HepG2 (cell line): ENCODE measurements at regions not wholly inside any gene's neighbourhood (a gene's known extent, or its start where the extent isn't known, plus 50 kb on each side); places are given as distances from the start of the nearest gene placed in this dataset.

Experiments used
- EP300 ChIP-seq, 3 experiments: sonication (generic) in 1 of 3; formaldehyde crosslinking in 1 of 3; IDR thresholded peaks; 2 replicates each; pipeline versions ENCODE4 v1.5.1 to v1.6.1; 2011 to 2020; ENCODE audit warnings: low read depth in 2 of 3, low read length in 2 of 3, borderline replicate concordance in 1 of 3, improper control_type of control experiment in 1 of 3, mild to moderate bottlenecking in 1 of 3, missing genetic modification reagents in 1 of 3, moderate library complexity in 1 of 3
- EZH2 ChIP-seq: conservative IDR thresholded peaks from 2 replicates; pipeline ENCODE4 v1.6.1; 2012; ENCODE audit warnings: mild to moderate bottlenecking, low read depth, low read length, moderate library complexity
- HCFC1 ChIP-seq: fragments of 150-350 bp; IDR thresholded peaks from 2 replicates; pipeline ENCODE4 v1.6.1; 2014; ENCODE audit warnings: low read depth, low read length
- PPARG ChIP-seq: conservative IDR thresholded peaks from 2 replicates; pipeline ENCODE4 v1.6.1; 2016; ENCODE audit warnings: missing biosample characterization, missing genetic modification reagents
- SRSF4 ChIP-seq: fragments of 200-400 bp; formaldehyde crosslinking; IDR thresholded peaks from one replicate; pipeline ENCODE4 v1.6.1; 2018; ENCODE audit warnings: mild to moderate bottlenecking, low read depth, low read length, moderate library complexity; ENCODE audit not compliant: poor library complexity, severe bottlenecking
- ZNF207 ChIP-seq: fragments of 450-650 bp; IDR thresholded peaks from 2 replicates; pipeline ENCODE4 v1.6.1; 2016; ENCODE audit warnings: antibody characterized with exemption, borderline replicate concordance
- ZNF572 ChIP-seq: sonication (generic); formaldehyde crosslinking; IDR thresholded peaks from 2 replicates; pipeline ENCODE4 v1.5.1; 2020; ENCODE audit warnings: mild to moderate bottlenecking, missing genetic modification reagents
- ZNF704 ChIP-seq: sonication (generic); formaldehyde crosslinking; IDR thresholded peaks from 2 replicates; pipeline ENCODE4 v1.8.1; 2023; ENCODE audit warnings: mild to moderate bottlenecking, inconsistent platforms, moderate library complexity, missing genetic modification reagents, borderline replicate concordance
- ZNF792 ChIP-seq: IDR thresholded peaks from 2 replicates; pipeline ENCODE4 v1.6.1; 2016
- TF ChIP-seq, protein P1 (sequence below): sonication (generic); formaldehyde crosslinking; IDR thresholded peaks from 2 replicates; pipeline ENCODE4 v1.4.0; 2020; ENCODE audit warnings: mild to moderate bottlenecking, missing genetic modification reagents
- TF ChIP-seq, protein P2 (sequence below): sonication (generic); formaldehyde crosslinking; IDR thresholded peaks from 2 replicates; pipeline ENCODE4 v1.5.0; 2020; ENCODE audit warnings: mild to moderate bottlenecking, missing genetic modification reagents, moderate library complexity

DNA sequence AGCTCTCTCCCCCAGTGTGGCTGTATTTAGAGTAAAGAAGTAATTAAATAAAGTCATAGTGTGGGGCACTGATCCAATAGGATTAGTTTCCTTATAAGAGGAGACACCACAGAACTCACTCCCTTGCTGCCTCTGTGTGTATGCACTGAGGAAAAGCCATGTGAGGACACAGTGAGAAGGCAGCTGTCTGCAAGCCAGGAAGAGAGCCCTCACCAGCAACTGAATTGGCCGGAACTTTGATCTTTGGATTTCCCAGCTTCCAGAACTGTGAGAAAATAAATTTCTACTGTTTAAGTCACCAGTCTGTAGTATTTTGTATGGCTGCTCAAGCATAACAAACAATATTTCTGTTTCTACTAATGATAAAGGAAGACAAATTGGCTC, 368.7 kb upstream of the PRICKLE1 start:
- TF ChIP-seq, protein P1, sequence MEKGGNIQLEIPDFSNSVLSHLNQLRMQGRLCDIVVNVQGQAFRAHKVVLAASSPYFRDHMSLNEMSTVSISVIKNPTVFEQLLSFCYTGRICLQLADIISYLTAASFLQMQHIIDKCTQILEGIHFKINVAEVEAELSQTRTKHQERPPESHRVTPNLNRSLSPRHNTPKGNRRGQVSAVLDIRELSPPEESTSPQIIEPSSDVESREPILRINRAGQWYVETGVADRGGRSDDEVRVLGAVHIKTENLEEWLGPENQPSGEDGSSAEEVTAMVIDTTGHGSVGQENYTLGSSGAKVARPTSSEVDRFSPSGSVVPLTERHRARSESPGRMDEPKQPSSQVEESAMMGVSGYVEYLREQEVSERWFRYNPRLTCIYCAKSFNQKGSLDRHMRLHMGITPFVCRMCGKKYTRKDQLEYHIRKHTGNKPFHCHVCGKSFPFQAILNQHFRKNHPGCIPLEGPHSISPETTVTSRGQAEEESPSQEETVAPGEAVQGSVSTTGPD (CRISPR knock-in tag): no peak
- TF ChIP-seq EZH2 (no peak), SRSF4 (no peak), EP300 (IDR thresholded peaks at IDR 0.05; ENCODE audit: low read depth in 2 of 2, low read length in 2 of 2) (no peak), EP300 (CRISPR knock-in tag; IDR thresholded peaks at IDR 0.05; ENCODE audit: borderline replicate concordance) (no peak), ZNF792 (CRISPR knock-in tag) (no peak), ZNF207 (no peak), ZNF572 (CRISPR knock-in tag) (no peak), ZNF704 (no peak), HCFC1 (no peak), PPARG (CRISPR knock-in tag) (no peak)
- TF ChIP-seq, protein P2, sequence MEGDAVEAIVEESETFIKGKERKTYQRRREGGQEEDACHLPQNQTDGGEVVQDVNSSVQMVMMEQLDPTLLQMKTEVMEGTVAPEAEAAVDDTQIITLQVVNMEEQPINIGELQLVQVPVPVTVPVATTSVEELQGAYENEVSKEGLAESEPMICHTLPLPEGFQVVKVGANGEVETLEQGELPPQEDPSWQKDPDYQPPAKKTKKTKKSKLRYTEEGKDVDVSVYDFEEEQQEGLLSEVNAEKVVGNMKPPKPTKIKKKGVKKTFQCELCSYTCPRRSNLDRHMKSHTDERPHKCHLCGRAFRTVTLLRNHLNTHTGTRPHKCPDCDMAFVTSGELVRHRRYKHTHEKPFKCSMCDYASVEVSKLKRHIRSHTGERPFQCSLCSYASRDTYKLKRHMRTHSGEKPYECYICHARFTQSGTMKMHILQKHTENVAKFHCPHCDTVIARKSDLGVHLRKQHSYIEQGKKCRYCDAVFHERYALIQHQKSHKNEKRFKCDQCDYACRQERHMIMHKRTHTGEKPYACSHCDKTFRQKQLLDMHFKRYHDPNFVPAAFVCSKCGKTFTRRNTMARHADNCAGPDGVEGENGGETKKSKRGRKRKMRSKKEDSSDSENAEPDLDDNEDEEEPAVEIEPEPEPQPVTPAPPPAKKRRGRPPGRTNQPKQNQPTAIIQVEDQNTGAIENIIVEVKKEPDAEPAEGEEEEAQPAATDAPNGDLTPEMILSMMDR (CRISPR knock-in tag): no peak
